Esophagus squamous epithelium (tissue), 4 donors: ENCODE measurements at regions not wholly inside any gene's neighbourhood (a gene's known extent, or its start where the extent isn't known, plus 50 kb on each side); places are given as distances from the start of the nearest gene placed in this dataset.

Experiments
- CTCF ChIP-seq, 6 experiments: fragments of 450-650 bp in 4 of 6; fragments of 200-600 bp in 2 of 6; sonication (generic) in 2 of 6; IDR thresholded peaks; one replicate each; pipeline ENCODE4 v1.5.1; 2016 to 2019; ENCODE audit warnings: antibody characterized with exemption in 6 of 6, mild to moderate bottlenecking in 4 of 6, moderate library complexity in 4 of 6
- POLR2A ChIP-seq, 4 donors: fragments of 450-650 bp; IDR thresholded peaks; one replicate each; pipeline ENCODE4 v1.6.1; 2017; ENCODE audit warnings: antibody characterized with exemption in 4 of 4, mild to moderate bottlenecking in 4 of 4, moderate library complexity in 3 of 4

- TF ChIP-seq POLR2A (IDR thresholded peaks at IDR 0.05) (no peak), CTCF (IDR thresholded peaks at IDR 0.05) (no peak)
These were observed 50.4 kb upstream of the RAPH1 start for GRCh38 chr2:203585516-203585915.
